ENCODE measurements at regions not wholly inside any gene's neighbourhood (a gene's known extent, or its start where the extent isn't known, plus 50 kb on each side); places are given as distances from the start of the nearest gene placed in this dataset.

DNA sequence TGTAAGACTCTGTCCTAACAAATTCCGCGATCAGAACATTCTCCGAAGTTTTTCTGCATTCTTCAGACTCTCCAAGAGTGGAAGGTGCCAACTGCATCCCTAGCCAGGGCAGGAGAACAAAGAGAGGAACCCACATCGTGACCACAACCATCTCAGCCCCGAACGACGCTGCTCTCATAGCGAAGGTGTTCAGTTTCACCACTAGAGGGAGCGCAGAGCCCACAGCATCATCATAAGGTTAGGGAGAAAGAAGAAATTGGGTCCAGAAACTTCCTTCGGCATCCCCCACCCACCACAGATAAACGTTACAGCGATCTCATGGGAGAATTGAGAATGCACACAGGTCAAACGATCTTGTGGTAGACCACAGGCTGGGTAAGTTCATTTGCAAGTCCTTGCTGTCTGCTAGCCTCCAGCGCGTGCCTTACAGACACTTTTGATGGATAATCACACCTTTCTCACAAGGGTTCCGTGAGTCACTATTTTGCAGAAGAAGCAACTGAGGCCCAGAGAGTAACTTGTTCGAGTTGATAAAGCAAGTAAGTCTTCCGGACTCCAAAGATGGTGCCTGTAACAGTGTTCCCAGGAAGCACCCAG, 53.7 kb upstream of the ARL4C start:
- DNase-seq: peak; percentile 66 to 68

GRCh38 chr2:234550056-234550455, 53.2 kb upstream of the ARL4C start:
- no peak for DNase-seq

- DNase-seq: no peak
Observed at GRCh38 chr2:234548695-234549420, 52.0 kb upstream of the ARL4C start.

- no peak for DNase-seq
Observed at GRCh38 chr2:234546770-234547169, 49.9 kb upstream of the ARL4C start.
